ENCODE measurements at regions not wholly inside any gene's neighbourhood (a gene's known extent, or its start where the extent isn't known, plus 50 kb on each side); places are given as distances from the start of the nearest gene placed in this dataset.

DNA sequence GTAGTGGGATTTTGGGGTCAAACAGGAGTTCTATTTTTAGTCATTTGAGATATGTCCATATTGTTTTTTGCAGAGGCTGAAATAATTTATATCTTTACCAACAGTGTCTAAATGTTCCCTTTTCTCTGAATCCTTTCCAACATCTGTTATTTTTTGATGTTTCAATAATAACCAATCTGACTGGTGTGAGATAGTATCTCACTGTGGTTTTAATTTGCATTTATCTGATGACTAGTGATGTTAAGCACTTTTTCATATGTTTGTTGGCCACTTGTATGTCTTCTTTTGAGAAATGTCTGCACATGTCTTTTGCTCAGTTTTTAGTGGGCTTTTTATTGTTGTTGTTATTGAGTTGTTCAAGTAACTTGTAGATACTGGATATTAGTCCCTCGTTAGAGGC, 1325.0 kb downstream of the BRINP3 start:
- TF ChIP-seq, protein P1, sequence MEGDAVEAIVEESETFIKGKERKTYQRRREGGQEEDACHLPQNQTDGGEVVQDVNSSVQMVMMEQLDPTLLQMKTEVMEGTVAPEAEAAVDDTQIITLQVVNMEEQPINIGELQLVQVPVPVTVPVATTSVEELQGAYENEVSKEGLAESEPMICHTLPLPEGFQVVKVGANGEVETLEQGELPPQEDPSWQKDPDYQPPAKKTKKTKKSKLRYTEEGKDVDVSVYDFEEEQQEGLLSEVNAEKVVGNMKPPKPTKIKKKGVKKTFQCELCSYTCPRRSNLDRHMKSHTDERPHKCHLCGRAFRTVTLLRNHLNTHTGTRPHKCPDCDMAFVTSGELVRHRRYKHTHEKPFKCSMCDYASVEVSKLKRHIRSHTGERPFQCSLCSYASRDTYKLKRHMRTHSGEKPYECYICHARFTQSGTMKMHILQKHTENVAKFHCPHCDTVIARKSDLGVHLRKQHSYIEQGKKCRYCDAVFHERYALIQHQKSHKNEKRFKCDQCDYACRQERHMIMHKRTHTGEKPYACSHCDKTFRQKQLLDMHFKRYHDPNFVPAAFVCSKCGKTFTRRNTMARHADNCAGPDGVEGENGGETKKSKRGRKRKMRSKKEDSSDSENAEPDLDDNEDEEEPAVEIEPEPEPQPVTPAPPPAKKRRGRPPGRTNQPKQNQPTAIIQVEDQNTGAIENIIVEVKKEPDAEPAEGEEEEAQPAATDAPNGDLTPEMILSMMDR (IDR thresholded peaks at IDR 0.05): no peak
- no peak for TF ChIP-seq ZFX (IDR thresholded peaks at IDR 0.05; ENCODE audit: borderline replicate concordance)

All from 22Rv1 (cell line).